ENCODE measurements at regions not wholly inside any gene's neighbourhood (a gene's known extent, or its start where the extent isn't known, plus 50 kb on each side); places are given as distances from the start of the nearest gene placed in this dataset.

GRCh38 chr7:49695971-49696370, 77.5 kb upstream of the VWC2 start:
- DNase-seq (ENCODE audit: extremely low spot score): no peak
- ChIA-PET POLR2A (no interaction called here), CTCF (interaction anchor here (1.0 kb wide), 1 partner anchor 17 kb away, joined by 3 read pairs; no protein-coding TSS in a partner anchor)
- TF ChIP-seq CTCF (IDR thresholded peaks at IDR 0.05; ENCODE audit: control extremely low read depth, extremely low read depth, low read depth, missing control alignments): no peak

GRCh38 chr7:49700841-49701240, 72.6 kb upstream of the VWC2 start:
- ChIA-PET CTCF (interaction anchor here (0.9 kb wide), 1 partner anchor 33 kb away, joined by 4 read pairs; no protein-coding TSS in a partner anchor), POLR2A (no interaction called here)
- no peak for DNase-seq (ENCODE audit: extremely low spot score)
- no peak for TF ChIP-seq CTCF (IDR thresholded peaks at IDR 0.05; ENCODE audit: control extremely low read depth, extremely low read depth, low read depth, missing control alignments)

GRCh38 chr7:49702099-49702498, 71.3 kb upstream of the VWC2 start:
- POLR2A ChIA-PET: no interaction called here
- no peak for TF ChIP-seq CTCF (IDR thresholded peaks at IDR 0.05; ENCODE audit: control extremely low read depth, extremely low read depth, low read depth, missing control alignments)
- CTCF ChIA-PET: interaction anchor here (2.4 kb wide), 1 partner anchor 11 kb away, joined by 6 read pairs; no protein-coding TSS in a partner anchor
- no peak for DNase-seq (ENCODE audit: extremely low spot score)

GRCh38 chr7:49703337-49703736, 70.1 kb upstream of the VWC2 start:
- ChIA-PET POLR2A (no interaction called here), CTCF (interaction anchor here (1.2 to 2.4 kb wide), 2 partner anchors 12 to 13 kb away, joined by 3 to 6 read pairs; no protein-coding TSS in a partner anchor)
- TF ChIP-seq CTCF (IDR thresholded peaks at IDR 0.05; ENCODE audit: control extremely low read depth, extremely low read depth, low read depth, missing control alignments): no peak
- DNase-seq (ENCODE audit: extremely low spot score): no peak

GRCh38 chr7:49703881-49704280, 69.6 kb upstream of the VWC2 start:
- CTCF ChIA-PET: interaction anchor here (1.2 to 2.4 kb wide), 2 partner anchors 11 to 13 kb away, joined by 3 to 6 read pairs; no protein-coding TSS in a partner anchor

GRCh38 chr7:49706106-49706505, 67.3 kb upstream of the VWC2 start:
- no peak for DNase-seq (ENCODE audit: extremely low spot score)
- TF ChIP-seq CTCF (IDR thresholded peaks at IDR 0.05; ENCODE audit: control extremely low read depth, extremely low read depth, low read depth, missing control alignments): no peak
- POLR2A ChIA-PET: no interaction called here
- CTCF ChIA-PET: no interaction called here

More at GRCh38 chr7:49703881-49704280, 69.6 kb upstream of the VWC2 start:
- no peak for TF ChIP-seq CTCF (IDR thresholded peaks at IDR 0.05; ENCODE audit: control extremely low read depth, extremely low read depth, low read depth, missing control alignments)
- no peak for DNase-seq (ENCODE audit: extremely low spot score)
- POLR2A ChIA-PET: no interaction called here

GRCh38 chr7:49707891-49708290, 65.5 kb upstream of the VWC2 start:
- POLR2A ChIA-PET: no interaction called here

More at GRCh38 chr7:49707891-49708290, 65.5 kb upstream of the VWC2 start:
- CTCF ChIA-PET: no interaction called here
- no peak for DNase-seq (ENCODE audit: extremely low spot score)
- no peak for TF ChIP-seq CTCF (IDR thresholded peaks at IDR 0.05; ENCODE audit: control extremely low read depth, extremely low read depth, low read depth, missing control alignments)
